GM21515 (cell line): ENCODE measurements at regions not wholly inside any gene's neighbourhood (a gene's known extent, or its start where the extent isn't known, plus 50 kb on each side); places are given as distances from the start of the nearest gene placed in this dataset.
A peak's percentile ranks its signal among the peaks of the same experiment; 100 is the strongest.

Source experiments
- ATAC-seq: cut with Tn5 transposase; IDR thresholded peaks from one replicate; pipeline ENCODE4 v1.9.1; 2021; ENCODE audit not compliant: unreplicated experiment

DNA sequence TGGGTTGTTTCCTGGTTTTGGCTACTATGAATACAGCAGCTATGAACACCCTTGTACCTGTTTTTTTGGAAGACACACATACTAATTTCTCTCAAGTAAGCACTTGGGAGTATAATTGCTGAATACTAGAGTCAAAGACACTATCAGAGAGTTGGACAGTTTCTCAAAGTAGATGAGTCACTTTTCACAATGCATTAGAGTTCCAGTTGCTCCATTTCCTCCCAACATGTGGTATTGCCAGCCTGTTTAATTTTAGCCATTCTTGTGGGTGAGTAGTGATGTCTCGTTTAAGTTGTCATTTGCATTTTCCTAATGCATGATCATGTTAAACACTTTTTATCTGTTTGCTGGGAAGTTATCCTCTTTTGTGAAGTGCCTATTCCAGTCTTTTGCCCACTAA, 81.6 kb upstream of the GDNF start:
- no peak for ATAC-seq

DNA sequence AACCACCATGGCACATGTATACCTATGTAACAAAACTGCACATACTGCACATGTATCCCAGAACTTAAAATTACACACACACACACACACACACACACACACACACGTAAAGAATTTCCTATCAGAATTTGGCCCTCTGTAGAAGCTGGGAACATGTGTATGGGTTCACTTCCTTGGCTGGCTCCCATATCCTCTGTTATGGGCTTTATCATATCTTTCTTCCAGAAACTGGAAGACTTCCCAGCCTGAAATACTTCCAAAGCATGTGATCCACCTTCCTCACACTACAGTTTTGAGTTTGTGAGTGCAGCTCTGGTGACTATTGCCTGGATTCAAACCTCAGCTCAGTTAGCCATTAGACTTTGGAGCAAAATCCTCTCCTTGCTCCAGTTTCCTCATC, 78.6 kb upstream of the GDNF start:
- no peak for ATAC-seq

DNA sequence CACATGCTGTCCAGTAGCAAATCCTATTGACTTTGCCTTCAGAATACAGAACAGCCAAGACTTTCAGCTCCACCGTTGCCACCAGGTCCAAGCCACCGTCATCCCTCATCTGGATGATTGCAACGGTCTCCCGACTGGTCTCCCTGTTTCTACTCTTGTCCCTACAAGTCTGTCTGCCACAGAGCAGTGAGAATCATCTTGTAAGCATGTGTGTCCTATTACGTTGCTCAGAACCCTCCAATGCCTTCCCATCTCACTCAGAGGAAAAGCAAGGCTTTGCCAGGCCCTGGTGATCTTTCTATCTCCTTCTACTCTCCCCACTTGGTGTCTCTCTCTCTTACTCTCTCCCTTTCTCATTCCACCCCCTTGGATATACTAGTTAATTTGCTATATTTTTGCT, 76.7 kb upstream of the GDNF start:
- no peak for ATAC-seq

DNA sequence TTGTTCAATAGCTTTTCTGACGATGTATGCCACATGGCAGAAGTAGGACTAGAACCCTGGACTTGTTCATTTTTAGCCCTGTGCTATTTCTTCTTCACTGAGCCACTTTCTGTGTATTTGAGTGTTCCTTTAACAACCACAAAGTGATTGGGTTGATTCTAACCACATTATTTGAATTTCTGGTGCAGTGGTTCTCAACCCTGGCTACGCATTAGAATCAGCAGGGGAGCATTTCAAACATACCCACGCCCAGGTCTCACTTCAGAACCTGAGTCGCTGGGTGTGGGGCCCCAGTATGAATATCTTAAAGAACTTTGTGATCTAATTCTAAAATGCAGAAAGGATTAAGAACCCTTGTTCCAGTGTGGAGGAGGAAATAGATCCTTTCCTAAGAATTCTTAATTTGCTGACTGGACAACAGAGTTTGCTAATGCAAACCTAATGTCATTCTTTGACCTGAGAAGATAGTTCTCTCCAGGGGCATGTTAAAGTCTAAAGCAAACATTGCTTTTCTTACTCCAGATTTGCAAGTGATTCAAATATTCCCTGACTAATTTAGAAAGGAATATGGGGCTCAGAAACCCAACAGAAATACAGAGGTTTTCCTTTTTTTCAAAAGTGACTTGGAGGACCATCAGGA, 75.4 kb upstream of the GDNF start:
- ATAC-seq, result peak; percentile 67

DNA sequence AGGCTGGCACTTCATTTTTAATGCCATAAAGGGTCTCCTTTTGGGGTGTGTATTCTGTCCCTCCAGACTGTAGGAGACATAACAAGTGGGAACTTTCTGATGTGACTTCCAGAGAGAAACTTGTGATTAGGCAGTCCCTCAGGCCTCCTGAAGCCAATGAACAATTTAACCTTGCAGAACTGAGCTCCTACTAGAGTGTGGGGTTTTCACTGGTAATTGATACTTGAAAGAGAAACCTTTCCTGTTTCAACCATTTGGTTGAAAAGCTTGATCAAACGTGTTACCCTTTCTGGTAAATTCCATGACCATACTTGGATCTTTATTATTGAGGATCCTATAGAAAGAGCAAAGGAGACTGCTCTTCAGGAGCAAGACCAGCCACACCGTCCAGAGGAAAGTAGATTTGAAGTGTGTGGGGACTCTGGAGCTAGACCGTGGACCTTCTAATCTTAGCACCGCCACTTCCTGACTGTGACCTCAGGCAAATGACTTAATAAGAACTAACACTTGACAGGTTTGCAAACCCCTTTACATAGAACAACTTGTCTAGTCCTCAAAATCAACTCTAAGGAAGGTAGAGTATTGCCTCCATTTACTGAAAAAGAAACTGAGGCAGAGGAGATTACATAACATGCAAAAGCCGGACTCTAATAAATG, 69.9 kb upstream of the GDNF start:
- ATAC-seq, result peak; percentile 75

DNA sequence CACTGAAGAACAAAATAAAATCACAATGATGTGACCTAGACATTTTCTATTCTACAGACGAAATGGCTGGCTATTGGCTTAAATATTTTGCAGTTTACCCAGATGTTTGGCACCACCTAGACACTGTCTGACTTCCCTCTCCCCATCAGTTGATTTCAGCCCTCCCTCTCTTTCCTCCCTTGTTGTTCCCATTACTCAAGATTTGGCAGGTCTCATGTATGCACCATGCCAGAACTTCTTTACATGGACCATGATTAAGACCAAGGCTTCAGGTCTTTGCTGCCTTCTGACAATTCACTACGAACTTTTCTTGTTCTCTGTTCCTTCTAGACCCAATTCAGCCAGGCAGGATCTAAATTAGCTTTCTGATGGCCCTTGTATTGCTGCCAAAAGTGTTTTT, 66.6 kb upstream of the GDNF start:
- no peak for ATAC-seq

DNA sequence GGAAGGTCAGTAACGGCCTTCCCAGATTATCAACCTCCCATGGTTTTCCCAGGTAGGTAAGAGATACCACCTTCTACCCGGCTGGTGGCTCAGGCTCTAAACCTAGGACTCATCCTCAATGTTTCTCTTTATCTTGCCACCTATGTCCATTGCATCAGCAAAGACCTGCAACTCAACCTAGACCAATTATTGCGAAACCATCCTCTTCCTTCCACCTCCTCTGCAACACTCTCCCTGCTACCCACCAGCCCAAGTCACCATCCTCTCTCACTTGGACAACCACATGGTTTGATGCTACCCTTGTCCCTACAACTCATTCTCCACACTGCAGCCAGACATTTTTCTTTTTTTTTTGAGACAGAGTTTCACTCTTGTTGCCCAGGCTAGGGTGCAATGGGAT, 65.4 kb upstream of the GDNF start:
- no peak for ATAC-seq

DNA sequence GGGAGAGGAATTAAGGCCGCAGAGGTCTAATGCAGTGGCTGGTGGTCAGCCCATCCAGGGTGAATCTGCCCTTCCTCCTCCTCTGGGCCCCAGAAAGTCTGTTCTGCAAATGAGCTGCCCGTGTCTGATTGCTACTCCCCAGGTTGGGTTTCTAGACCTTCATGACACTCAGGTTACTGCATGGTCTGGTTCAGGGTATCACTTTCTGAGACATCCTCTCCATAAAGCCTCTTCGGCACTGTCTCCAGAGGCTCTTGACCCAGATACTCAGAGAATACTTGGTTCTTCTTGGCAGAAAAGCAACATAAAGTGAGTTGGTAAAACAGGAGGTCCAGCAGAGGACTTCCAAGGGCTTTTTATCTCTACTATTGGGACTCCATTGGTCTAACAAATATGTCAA, 62.5 kb upstream of the GDNF start:
- ATAC-seq, result no peak

DNA sequence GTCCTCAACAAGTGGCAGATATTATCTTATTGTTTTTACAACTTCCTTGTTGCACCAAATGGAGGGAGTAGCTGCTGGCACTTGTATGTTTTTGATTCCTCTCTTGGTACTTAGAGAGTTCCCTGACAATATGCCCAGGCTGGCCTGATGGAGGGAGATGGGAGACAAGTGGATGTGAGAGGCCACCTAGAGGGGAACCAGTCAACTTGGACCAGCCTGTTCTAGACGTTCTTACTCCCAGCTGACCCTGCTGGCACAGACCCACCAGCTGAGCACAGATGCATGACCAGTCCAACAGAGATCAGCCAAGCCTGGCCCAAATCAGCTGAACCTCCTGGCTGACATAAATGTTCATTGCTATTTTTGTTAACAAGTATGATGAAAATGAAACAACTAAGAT, 60.9 kb upstream of the GDNF start:
- no peak for ATAC-seq

DNA sequence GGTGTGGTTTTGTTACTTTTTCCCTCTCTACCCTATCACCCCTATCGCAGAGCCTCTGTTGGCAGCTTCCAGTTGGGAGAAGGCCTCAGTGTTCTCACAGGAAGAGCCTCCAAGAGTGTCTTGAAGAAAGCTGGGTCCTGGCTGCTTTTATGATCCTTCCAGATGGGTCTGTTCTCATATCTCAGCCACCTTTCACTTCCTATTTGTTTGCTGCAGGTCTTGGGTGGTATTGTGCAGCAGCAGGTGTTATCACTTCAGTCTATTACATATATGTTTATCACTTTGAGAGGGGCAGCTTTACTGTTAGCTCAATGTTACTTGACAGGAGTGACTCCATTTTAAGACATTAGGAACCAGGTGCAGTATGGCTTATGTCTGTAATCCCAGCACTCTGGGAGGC, 59.2 kb upstream of the GDNF start:
- ATAC-seq, result no peak

DNA sequence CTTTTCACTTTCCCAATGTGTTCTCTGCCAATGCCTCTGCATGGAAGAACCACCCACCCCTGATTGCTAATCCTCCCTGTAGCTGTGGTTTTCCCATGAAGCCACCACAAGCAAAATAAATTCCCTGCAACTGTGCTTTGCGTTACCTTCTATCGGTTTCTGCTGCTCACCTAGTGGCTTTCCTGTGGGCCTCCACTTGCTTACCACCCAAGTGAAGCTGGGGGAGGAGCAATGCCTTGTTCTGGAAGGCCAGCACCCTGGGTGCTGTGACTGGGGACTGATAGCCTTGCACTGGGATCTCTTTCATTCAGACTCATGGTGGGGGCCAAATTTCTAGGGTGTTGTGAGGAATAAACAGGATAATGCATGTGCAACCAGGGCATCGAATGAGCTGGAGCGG, 56.3 kb upstream of the GDNF start:
- no peak for ATAC-seq

DNA sequence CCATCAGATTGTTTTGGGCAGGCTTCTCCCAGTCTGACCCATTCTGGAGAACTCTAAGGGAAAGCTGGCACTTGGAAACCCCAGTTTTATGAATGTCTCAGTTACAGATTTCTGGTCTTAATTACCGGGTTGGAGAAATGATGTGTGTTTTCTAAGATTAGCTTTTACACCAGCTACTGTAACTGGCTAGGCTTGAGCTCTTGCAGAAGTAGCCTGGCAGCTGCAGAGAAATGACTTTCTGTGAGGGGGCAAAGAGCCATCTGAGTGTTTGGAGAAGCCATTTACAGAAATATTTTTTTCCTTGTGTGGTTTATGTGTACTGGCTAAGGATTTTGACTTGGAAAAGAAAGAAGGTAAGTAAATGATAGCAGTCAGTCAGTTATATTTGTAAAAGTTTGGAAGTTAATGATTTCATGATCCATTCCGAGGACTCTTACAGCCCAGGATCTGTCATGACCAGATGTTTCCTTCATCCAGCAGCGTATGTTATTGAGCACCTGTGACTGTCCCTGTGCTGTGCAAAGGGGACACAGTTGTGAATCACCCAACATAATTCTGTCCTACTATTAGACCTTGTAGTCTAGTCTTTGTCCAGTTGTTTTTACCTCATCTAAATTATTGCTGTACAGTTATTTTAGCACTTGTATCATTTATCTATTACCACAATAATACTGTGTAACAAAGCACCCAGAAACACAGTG, 53.7 kb upstream of the GDNF start:
- ATAC-seq, result no peak

DNA sequence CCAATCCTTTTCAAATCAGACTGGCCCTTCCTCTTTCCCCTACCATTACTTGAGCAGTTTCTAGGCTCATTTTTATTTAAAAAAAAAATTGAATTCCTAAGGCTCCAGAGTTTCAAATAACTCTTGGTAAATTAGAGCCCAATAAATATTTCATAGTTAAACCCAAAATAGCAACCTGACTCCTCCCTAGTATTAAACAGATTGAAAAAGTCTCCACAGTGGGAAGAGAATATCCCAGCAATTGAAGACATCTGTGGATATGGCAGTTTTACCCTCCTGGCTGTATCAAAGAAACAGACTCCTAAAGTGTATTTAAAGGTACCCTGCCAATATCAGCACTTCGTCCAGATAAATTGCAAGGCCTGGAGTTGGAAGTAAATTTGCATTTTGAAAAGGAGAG, 52.7 kb upstream of the GDNF start:
- no peak for ATAC-seq

DNA sequence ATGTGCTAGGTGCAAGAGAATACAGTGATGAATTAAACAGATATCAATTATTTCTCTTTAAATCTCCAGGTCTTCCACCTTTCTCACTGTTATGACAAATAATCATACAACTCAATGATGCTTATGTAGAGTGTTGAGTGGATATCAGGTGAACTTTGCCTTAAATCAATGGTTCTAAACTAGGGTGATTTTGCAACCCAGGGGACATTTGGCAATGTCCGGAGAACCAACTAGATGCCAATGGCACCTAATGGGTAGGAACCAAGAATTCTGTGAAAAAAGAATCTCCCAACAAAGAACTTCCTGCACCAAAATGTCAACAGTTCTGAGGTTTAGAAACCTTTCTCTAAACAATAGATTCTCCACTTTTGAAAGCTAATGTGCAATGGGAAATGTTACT, 52.0 kb upstream of the GDNF start:
- no peak for ATAC-seq

DNA sequence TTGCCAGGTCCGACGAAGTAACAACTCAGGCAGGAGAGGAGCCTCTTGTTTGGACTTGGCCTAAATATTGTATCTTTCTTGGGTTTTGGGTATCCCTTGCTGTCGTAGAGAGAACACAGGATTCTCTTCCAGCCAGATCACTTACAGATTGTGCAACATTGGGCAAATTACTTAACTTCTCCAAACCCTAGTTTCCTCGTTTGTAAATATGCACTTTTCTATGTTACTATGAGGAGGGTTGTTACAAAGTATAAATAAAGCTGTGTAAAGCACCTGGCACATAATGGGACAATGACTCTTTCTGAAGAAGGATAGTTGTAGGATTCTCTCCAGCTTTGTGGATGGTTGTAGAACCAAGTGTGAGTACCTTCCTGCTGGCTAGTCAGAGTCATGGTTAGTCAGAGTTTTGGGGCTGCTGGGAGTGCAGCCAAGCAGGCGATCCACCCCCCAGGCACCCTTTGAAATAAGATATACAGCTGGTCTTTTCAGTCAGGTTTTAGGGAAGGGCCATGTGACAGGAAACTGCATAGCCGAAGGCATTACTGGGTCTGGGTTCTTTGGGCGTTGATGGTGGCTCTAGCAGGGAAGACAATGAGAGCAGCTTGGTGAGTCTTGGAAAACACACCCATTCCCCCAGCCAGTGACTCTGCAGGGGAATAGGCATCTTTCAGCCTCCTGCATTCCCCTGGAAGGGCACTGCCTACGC, 49.9 kb upstream of the GDNF start:
- no peak for ATAC-seq
